IPS DF 19.7 (cell line): ENCODE measurements at regions not wholly inside any gene's neighbourhood (a gene's known extent, or its start where the extent isn't known, plus 50 kb on each side); places are given as distances from the start of the nearest gene placed in this dataset.

Source experiments
- DNase-seq: peaks from one replicate; pipeline ENCODE4 v3.0.0-alpha.2; 2013; ENCODE audit warnings: low read depth, low spot score

GRCh38 chr3:161798016-161798415, 301.4 kb downstream of the OTOL1 start:
- no peak for DNase-seq

GRCh38 chr3:161800985-161801559, 304.5 kb downstream of the OTOL1 start:
- DNase-seq, result no peak

GRCh38 chr3:161818106-161818505, 321.5 kb downstream of the OTOL1 start:
- no peak for DNase-seq

DNA sequence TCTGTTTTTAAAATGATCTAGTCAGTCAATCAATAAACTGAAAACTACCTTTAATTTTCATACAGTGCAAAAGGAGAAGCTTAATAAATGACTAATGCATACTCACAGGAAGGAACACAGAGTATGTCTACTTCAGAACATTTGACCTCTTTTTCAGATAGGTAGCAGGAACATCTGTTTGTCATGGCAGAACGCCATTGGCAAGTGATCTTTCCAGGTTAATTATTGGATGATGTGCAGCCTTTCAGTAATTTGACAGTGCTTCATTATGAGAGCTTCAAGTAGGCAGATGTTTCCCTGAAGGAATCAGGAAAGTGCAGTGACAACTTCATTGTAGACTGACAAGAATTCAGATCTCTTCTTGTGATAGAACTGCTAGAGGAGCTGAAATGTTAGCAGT, 325.0 kb downstream of the OTOL1 start:
- no peak for DNase-seq

DNA sequence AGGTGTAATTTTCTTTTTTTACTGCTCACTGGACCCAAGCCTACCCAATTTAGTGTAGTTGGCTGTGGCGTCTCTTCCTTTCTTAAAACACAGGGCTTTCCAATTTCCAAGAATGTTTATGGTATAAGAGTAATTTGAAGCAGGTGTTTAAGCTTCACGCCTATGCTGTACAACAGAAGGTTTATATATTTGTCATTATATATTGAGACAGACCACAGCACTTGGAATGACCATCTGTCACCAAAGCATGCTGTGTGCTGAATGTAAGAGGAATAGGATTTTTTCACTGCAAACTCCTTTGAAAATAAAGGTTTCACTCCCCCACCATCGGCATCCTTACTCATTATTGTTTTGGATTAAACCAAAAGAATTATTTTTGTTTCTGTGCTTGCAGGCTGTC, 325.7 kb downstream of the OTOL1 start:
- DNase-seq, result no peak

- DNase-seq, result no peak
Observed at GRCh38 chr3:161823910-161824309, 327.3 kb downstream of the OTOL1 start.

DNA sequence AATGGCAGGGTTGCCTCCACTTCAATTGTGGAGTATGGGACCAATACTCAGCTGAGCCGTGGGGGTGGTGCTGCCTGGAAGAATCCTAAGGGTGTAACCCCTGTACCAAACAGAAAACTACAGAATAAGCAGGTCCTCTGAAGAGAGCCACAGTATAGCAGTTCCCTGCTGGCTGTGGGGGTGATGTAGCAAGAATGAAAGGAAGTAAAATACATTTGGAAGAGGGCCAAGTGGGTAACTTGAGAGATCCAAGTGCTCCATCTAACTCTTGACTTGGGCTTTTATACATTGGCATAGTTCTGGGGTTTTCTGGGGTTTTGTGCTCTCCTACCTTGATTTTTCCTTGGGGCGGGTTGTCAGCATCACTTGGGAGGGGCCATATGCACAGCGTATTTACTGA, 341.4 kb downstream of the OTOL1 start:
- no peak for DNase-seq

DNA sequence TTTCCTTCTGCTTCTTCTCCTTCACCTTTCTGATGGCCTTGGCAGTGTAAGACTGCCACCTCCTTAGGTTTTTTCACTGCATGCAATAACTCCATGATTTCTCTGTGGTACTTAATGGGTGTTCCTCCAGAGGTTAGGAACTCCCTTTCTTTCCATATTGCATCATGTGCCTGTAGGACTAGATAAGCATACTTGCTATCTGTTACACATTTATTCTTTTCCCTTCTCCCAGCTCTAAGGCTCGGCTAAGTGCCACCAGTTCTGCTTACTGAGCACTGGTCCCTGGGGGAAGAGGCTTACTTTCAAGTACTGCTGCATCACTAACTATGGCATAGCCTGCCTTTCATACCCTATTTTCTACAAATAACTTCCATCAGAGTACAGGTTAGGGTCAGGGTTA, 351.8 kb downstream of the OTOL1 start:
- DNase-seq, result no peak

DNA sequence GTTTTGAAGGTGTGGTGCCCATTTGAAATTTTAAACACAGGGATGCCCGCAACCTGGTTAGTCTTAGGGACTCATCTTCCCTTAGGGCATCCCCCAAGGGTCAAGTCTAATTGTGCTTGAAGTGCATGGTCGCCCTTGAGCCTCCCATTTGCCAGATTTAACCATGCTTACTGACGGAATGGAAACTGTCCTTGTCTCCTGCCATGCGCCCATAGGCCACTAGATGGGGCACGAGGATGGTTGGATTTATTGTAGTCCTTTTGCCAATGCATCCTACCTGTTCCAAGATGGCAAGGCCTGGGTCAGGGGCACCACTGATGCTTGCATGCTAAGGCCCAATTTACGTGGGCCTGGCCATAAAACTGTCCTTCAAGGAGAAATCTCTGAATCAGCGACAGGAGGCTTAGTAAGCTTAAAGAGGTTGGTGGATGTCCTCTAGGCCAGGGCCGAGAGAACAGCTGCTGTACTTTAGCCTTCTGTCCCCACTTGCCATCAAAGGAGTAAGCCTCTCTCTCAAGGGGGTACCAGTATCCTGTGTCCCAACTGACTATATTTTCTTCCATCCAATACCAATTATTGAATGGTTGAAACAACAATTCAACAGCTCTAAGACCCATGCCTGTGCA, 355.4 kb downstream of the OTOL1 start:
- no peak for DNase-seq

GRCh38 chr3:161852744-161853143, 356.1 kb downstream of the OTOL1 start:
- no peak for DNase-seq

DNA sequence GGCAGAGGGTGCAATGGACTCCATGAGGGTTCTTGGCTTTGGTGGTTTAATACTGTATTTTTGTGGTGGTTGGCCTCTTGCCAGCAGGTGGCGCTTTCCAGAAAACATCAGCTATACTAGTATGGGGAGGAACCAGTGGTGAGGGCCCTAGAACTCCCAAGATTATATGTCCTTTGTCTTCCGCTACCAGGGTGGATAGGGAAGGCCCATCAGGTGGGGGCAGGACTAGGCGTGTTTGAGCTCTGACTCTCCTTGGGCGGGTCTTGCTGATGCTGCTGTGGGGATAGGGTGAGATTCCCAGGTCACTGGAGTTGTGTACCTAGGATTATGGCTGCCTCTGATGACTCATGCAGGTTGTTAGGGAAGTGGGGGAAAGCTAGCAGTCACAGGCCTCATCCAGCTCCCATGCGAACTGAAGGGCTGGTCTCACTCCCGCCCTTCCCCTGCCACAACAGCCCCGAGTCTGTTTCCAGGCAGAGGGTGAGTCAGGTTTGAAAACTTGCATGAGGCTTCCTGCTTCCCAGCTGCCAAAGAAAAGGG, 357.7 kb downstream of the OTOL1 start:
- no peak for DNase-seq

GRCh38 chr3:161859057-161859456, 362.4 kb downstream of the OTOL1 start:
- no peak for DNase-seq

- no peak for DNase-seq
Observed at GRCh38 chr3:161859865-161860450, 363.4 kb downstream of the OTOL1 start.

DNA sequence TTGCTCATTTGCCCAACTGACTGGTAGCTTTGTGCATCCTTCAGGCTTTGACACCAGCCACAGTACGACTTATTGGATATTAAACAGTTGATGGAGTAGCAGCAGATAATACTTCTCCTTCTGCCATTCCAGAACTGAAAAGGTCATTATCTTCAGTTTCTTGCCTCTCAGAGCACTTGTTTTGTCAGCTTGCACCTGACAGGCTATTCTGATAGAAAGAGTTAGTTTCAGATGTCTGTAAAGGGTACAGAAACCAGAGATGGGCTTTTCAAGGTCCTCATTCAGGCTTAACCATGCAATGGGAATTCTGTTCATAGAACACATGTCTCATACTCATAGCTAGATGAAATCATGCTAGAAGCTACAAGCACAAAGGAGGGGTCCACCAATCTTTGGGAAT, 367.2 kb downstream of the OTOL1 start:
- DNase-seq, result no peak

DNA sequence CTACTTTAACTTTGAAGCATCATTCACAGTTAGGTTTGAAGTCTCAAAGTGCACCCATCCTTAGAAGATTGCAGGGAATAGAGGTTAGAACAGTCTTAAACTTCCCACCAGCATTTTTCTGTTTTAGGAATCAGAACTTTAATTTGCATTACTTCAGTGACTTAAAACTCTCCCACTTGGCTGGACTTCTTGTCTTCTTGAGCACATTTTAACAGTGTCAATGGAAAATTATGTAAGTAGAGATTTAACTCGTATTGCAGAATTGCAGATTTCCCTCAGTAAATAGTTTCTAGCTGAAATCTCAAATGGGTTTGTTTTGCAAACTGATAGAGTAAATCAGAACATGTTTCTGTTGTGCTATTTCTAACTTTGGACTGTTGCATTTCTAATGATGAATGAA, 369.6 kb downstream of the OTOL1 start:
- no peak for DNase-seq

DNA sequence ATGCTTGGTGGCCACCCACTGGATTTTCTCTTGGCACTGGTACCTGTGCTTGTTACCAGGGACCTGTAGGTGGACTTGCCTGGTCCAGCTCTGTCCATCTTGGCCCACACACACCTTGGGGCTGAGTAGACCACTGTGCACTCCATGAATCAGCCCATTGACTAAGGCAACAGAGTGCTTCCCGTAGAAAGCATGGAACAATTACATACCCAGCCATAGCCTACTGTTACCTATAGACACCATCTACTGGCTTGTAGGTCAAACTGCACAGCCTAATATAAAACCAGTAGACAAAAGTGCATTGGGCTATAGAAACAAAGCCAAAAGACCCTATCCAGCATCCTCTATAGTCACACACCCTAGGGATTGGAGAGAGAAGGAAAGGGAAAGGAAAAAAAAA, 378.9 kb downstream of the OTOL1 start:
- DNase-seq, result no peak

DNA sequence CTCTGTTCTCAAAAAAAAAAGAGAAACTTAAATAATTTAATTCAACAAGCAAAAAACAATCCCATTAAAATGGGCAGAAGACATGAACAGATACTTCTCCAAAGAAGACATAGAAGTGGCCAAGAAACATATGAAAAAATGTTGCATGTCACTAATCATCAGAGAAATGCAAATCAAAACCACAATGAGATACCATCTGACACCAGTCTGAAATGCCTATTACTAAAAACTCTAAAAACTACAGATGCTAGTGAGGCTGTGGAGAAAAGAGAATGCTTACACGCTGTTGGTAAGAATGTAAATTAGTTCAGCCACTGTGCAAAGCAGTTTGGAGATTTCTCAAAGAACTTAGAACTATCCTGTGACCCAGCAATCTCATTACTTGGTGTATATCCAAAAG, 382.9 kb downstream of the OTOL1 start:
- DNase-seq, result no peak

DNA sequence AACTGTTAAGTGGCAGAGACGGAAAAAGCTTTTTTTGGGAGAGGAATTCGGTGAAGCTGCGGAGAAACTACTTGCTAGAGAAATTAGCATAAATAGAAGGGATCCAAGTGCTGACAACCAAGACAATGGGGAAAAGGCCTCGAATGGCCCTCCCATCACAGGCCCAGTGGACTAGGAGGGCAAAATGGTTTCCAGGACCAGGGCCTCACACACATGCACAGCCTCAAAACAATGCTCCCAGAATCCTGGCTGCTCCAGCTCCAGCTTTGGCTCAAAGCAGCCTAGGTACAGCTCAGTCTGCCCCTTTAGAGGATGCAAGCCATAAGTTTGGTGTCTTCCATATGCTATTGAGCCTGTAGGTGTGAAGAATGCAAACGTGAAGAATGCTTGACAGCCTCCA, 388.2 kb downstream of the OTOL1 start:
- no peak for DNase-seq

DNA sequence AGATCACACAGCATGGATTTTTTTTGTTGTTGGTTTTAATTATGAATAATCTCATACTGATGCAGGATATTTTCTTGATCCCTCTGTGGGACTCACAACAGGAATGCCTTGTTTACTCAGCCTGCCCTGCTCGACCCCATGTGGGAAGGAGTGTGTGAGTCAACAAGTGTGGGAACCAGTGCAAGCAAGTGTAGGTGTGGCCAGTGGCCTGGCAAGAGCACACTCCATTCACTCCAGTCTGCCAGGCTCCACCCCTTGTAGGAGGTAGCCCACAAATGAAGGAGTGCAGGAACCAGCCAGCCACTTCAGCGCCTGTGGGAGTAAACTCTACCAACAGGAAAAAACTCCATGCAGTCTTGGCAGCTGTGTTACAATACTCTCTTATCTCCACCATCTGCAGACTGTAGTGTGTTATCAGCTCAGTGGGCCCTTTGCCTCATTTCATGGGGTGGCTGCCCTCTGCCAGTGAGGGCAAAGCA, 393.6 kb downstream of the OTOL1 start:
- no peak for DNase-seq

DNA sequence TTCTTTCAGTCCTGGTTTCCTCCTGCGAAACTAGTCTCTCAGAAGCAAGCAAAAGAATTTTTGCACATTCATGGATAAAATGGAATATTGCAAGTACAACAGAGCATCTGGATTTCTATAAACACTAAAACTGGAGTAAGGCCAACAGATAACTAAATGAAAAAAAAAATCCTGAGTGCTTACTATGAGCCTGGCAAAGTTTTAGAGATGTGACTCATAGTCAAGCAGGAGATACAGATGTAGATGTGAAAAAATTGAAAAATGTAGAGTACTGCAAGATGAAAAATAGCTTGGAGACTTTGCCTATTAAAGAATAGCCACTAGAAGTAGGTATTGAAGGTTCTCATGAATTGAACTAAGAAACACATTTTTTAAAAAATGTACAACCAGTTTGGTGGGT, 397.4 kb downstream of the OTOL1 start:
- DNase-seq, result no peak

DNA sequence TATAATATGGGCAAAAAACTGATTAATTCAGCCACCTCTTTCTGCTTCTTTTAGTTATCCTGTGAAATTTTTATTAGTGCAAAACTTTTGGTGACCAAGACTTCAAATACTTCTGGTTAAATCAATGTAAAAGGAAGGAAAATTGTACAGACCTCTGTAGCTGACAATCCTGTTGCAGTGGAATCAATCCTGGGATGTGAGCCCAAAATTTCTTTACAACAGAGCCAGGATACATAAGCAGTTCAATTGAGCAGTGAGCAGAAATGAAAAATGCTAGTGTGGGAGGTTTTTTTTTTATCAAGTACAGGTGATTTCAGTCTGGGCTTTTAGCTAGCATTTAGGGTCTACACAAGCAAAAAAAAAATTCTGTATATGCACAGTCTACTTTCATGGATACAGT, 398.0 kb downstream of the OTOL1 start:
- DNase-seq, result no peak

DNA sequence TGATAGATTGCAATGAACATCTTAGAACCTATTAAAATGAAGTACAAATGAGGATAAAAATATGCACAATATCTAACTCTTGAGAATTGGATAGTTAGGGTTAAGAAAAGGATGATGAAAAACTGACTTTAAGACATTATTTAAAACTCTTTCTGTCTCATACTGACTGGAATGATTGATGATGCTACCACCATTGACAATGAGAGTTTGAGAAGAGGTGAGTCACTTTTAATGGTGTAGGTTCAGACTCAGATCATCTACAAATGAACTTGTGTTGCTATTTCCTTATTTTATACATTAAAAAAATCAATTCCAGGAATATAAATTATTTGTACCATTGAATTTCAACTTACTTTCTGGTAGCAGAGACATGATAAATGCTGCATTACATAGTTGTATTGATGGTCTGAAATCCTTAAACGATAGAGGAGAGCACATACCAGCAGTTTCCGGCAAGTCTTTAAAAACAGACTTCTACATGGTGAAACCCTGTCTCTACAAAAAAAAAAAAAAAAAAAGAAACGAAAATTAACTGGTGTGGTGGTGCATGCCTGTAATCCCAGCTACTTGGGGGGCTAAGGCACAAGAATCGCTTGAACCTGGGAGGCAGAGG, 409.0 kb downstream of the OTOL1 start:
- no peak for DNase-seq
